KBM-7 (cell line): ENCODE measurements at regions not wholly inside any gene's neighbourhood (a gene's known extent, or its start where the extent isn't known, plus 50 kb on each side); places are given as distances from the start of the nearest gene placed in this dataset.
"Not testable (repeated sequence)": the region's sequence is repeated elsewhere in the genome, so short reads cannot be mapped to it uniquely, and the experiment has no call there.

Experiments
- DNase-seq: peaks from one replicate; pipeline ENCODE4 v3.0.0-alpha.2; 2015
- in situ Hi-C: fragments of 300-500 bp; cut with MboI; formaldehyde crosslinking; loops from 2 replicates; pipeline ENCODE4 v1.14.3; 2020; ENCODE audit warnings: low sequenced_read_pairs, low pct_unique_long_range_greater_than_20kb, mixed read lengths

DNA sequence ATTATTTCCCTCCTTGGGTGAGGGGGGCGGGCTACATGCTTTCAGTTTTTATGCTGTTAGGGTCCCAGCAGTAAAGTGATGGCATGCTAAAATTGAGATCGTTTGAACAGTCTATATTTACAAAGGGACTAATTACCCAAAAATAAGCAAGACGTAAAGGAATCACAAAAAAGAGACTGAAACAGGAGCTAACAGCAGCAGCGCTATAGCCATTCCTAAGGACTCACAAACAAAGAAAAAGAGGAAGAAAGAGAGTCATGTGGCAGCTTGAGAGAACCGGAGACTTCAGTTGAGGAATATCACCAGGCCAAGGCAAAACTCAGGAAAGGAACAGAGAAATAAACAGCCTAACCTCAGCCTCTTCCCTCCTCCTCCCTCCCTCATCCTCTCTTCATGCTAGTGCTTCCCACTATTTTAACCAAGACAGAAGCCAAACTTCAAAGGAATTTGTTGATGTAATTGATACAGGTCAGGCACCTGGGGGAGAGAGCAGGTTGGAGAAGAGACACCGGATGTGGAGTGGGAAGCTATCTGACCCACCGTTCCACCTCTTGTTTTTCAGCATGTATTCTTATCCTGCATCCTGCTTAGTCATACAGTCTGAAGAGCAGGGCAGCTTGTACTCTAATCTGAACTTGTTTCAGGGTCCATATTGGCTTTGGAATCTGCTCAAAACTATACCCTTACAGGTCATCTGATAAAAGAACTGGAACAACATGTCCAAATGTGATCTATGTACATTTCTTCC is 383.7 kb downstream of the NAF1 start:
- no peak for DNase-seq
- in situ Hi-C loops: no loop called here

- in situ Hi-C loops: no loop called here
- no peak for DNase-seq
Measured at GRCh38 chr4:162782096-162782777, 384.5 kb downstream of the NAF1 start.

DNA sequence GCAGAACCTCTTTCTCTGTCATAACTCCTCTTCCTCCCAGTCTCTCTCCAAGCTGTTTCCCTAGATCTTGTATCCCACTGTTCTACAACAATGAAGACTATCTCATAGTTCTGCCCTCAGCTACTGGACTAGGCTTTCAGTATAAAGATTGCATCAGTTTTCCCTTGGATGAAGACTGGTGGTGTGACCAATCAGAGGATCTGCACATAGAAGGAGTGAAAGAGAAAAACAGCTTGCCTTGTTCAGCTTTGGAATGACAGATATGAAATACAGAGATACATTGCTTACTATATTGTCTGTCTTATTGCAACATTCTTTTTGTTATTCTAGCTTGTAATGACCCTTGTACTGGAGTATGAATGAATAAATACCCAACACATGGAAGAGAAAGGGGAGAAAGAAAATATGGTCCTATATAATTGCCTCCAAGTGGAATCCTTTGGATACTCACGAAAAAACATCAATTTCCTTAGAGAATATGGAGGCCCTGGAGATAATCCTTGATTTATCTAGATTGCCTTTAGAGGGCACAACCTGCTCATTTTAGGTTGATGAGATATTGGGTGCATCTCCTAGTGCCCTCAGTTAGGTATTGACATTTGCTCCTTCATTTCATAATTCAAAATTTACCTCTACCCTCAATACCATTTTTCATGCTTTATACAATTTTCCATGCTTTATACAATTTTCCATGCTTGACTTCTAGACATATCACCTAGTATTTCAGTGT is 395.8 kb downstream of the NAF1 start:
- in situ Hi-C loops: no loop called here
- no peak for DNase-seq

GRCh38 chr4:162767083-162767482 is 399.6 kb downstream of the NAF1 start:
- in situ Hi-C loops: no loop called here
- DNase-seq: no peak

- DNase-seq: no peak
- in situ Hi-C loops: no loop called here
Measured at GRCh38 chr4:162761965-162762364, 404.7 kb downstream of the NAF1 start.

DNA sequence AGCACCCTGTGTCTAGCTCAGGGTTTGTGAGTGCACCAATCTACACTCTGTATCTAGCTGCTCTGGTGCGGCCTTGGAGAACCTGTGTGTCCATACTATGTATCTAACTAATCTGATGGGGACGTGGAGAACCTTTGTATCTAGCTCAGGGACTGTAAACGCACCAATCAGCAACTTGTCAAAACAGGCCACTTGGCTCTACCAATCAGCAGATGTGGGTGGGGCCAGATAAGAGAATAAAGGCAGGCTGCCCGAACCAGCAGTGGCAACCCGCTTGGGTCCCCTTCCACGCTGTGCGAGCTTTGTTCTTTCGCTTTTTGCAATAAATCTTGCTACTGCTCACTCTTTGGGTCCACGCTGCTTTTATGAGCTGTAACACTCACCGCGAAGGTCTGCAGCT is 426.5 kb downstream of the NAF1 start:
- in situ Hi-C loops, DNase-seq: not testable (repeated sequence)

- in situ Hi-C loops, DNase-seq: not testable (repeated sequence)
Measured at GRCh38 chr4:162739596-162739995, 427.1 kb downstream of the NAF1 start.

DNA sequence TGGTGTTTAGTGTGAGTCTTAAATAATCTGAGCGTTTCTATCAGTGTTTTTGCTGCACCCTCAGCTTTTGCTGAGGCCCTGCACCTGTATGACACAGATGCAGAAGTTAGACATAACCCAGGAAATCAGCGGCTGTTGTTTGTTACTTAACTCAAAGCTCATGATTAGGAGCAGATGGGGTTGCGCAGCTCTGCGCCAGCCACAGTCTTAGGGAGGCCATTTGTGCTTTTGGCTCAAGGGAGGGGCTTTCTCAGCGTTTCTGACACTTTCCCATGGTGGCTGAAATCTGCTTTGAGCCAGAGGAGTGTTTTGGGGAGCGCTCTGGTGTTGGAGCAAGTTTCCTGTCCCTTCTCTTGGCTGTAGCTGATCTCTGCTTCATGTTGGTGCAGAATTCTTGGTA is 433.8 kb downstream of the NAF1 start:
- no peak for DNase-seq
- in situ Hi-C loops: no loop called here

DNA sequence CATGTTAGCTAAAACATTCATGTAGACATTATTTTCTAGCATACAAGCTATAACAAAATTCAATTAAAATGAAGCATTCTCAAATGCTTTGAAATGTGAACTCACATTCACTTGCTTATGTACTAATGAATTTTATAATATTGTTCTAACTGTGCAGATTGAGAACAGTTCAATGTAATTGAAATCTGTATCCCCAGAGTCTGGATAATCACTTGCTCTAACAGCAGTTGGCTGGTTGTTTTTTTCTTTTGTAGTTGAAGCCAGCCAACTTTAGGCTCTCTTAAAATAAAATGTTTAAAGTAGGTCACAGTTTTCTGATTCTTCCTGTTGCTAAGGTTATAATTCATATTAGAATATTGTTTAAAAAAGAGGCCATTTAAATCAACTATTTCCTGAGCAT is 438.9 kb downstream of the NAF1 start:
- in situ Hi-C loops: no loop called here
- DNase-seq: no peak

GRCh38 chr4:162727232-162727631 is 439.5 kb downstream of the NAF1 start:
- in situ Hi-C loops: no loop called here
- no peak for DNase-seq

DNA sequence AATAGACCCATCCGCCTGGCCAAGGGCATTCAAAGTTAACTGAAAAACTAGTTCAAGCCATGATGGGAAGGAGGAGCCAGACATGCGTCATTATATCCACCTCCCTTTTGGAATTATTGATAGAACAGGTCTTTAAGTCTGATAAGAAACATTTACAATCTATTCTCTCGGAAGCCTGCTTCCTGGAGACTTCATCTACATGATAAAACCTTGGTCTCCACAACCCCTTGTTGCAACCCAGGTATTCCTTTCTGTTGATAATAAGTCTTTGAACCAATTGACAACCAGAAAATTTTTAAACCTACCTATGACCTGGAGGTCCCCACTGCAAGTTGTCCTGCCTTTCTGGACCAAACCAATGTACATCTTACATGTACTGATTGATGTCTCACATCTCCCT is 451.3 kb downstream of the NAF1 start:
- DNase-seq: no peak
- in situ Hi-C loops: no loop called here

DNA sequence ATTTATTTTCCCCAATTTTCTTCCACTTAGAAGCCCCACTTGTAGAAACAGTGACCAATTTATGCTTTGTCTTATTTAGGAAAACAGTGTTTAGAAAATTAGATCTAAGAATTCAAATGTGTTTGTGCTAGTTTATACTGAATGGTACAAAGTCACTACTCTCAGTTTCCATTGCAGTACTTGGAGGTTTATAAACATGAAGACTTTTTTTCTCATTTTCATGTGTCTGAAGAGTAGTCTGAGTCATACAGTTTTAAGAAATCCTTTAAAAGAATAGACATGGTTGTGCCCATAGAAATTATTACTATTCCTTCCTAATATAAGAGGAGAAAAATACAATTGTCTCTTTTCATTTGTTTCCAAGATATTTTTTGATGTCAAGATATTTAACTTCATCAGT is 458.7 kb downstream of the NAF1 start:
- in situ Hi-C loops: no loop called here
- DNase-seq: no peak

- in situ Hi-C loops: no loop called here
- no peak for DNase-seq
Measured at GRCh38 chr4:162706632-162707031, 460.1 kb downstream of the NAF1 start.

DNA sequence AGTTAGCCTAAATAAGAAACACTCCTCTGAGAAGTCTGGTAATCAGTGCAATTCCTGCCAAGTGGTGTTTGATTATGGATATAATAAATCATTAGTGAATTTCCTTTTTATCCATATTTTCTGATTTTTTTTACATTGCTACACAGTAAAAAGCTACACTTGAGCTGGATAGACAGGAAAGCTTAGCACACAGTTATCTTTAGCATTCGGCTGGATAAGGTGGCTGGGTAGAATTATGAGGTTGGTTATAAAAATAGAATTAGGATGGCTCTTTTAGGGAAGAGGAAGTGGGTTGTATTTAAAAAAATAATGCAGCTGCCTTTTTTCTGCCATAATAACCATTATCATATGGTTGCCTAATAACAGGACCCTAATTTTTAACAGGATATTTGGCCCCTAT is 460.6 kb downstream of the NAF1 start:
- in situ Hi-C loops: no loop called here
- DNase-seq: peak; percentile 4

- no peak for DNase-seq
- in situ Hi-C loops: no loop called here
Measured at GRCh38 chr4:162705130-162705803, 461.4 kb downstream of the NAF1 start.

DNA sequence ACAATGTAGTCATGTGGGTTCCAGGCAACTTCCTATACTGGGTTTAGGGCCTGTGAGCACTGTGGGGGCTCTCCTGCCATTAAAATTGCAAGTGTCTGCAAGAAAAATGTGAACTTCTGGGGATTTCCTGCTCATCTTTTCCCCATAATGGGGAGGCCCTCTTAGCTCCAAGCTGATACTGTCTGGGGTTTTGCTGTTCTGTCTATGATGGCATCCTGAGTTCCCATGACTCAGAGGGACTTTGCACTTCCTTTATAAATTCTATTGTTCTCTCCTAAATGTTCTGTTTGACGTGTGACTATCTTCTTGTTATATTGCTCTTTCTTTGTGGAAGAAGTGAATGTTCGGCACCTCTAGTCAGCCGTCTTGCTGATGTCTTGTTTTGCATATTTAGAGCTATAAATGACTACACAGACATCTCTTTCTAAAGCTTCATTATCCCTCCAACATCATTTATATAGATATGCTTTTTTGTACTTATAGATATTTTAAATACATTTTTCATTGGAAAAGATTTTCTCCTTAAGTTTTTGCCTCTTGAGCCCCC is 465.8 kb downstream of the NAF1 start:
- no peak for DNase-seq
- in situ Hi-C loops: no loop called here

GRCh38 chr4:162700358-162700757 is 466.3 kb downstream of the NAF1 start:
- no peak for DNase-seq
- in situ Hi-C loops: no loop called here

DNA sequence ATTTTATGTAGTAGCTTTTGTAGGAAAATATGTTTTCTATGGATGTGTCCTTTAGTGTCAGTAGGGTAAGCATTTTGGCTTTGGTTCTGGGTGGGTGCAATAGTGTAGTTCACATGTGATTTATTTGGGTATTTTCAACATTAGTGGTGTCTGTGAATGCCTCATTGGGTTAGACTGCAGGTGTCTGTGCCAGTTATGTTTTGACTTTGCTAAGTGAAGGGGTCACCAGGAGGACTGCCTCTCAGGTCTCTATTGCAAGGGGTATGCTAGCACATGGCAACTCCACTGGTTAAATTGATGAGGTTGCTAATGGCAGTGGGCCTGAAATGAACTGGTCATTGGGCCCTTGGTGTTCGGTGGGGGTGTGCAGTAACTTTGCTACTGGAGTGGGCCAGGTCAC is 467.1 kb downstream of the NAF1 start:
- in situ Hi-C loops: no loop called here
- no peak for DNase-seq

- no peak for DNase-seq
- in situ Hi-C loops: no loop called here
Measured at GRCh38 chr4:162685410-162685809, 481.3 kb downstream of the NAF1 start.
